WTC11 (cell line): ENCODE measurements at regions not wholly inside any gene's neighbourhood (a gene's known extent, or its start where the extent isn't known, plus 50 kb on each side); places are given as distances from the start of the nearest gene placed in this dataset.

Source experiments
- ATAC-seq: fragments of 200-7000 bp; cut with Tn5 transposase; 2 replicates; pipeline ENCODE4 v1.10.0; 2021; ENCODE audit warnings: mild to moderate bottlenecking, moderate library complexity
- CTCF ChIA-PET: fragments of 300-600 bp; sonication (Branson Sonifier 250); formaldehyde crosslinking; loops from one replicate; lab custom pipeline; 2021; ENCODE audit warnings: antibody characterized with exemption; lab: Charles Lee
- POLR2A ChIA-PET: fragments of 350-600 bp; sonication (Branson Sonifier 250); formaldehyde crosslinking; loops from one replicate; lab custom pipeline; 2021; ENCODE audit warnings: antibody characterized with exemption; lab: Charles Lee
- DNase-seq: peaks from one replicate; pipeline ENCODE4 v3.0.0; 2021; ENCODE audit warnings: low spot score
- H3K27ac Mint-ChIP-seq: 2 replicates; pipeline ENCODE4 v1.8.0; 2021; ENCODE audit warnings: mixed read lengths
- H3K27me3 Mint-ChIP-seq: 2 replicates; pipeline ENCODE4 v1.8.0; 2021; ENCODE audit warnings: low read depth, mild to moderate bottlenecking, moderate library complexity, mixed read lengths
- H3K36me3 Mint-ChIP-seq: 2 replicates; pipeline ENCODE4 v1.8.0; 2021; ENCODE audit warnings: mixed read lengths
- H3K4me1 Mint-ChIP-seq: 2 replicates; pipeline ENCODE4 v1.8.0; 2022; ENCODE audit warnings: mixed read lengths
- H3K4me3 Mint-ChIP-seq: 2 replicates; pipeline ENCODE4 v1.8.0; 2021; ENCODE audit warnings: mild to moderate bottlenecking, moderate library complexity, mixed read lengths
- H3K9me3 Mint-ChIP-seq: 2 replicates; pipeline ENCODE4 v1.8.0; 2021; ENCODE audit warnings: mixed read lengths
- CBFB ChIP-seq: sonication (generic); formaldehyde crosslinking; IDR thresholded peaks from 2 replicates; pipeline ENCODE4 v1.8.1; 2022; ENCODE audit warnings: mild to moderate bottlenecking, low read depth, missing genetic modification reagents
- CREM ChIP-seq: sonication (generic); formaldehyde crosslinking; IDR thresholded peaks from 2 replicates; pipeline ENCODE4 v1.8.1; 2022; ENCODE audit warnings: mild to moderate bottlenecking, missing genetic modification reagents, moderate library complexity
- EMX1 ChIP-seq: fragments of 250-450 bp; sonication (Bioruptor Pico); IDR thresholded peaks from 2 replicates; pipeline ENCODE4 v1.8.0; 2021; ENCODE audit warnings: mild to moderate bottlenecking
- ETV6 ChIP-seq: sonication (generic); formaldehyde crosslinking; IDR thresholded peaks from 2 replicates; pipeline ENCODE4 v1.8.1; 2022; ENCODE audit warnings: mild to moderate bottlenecking, missing genetic modification reagents
- FOXP1 ChIP-seq: sonication (generic); formaldehyde crosslinking; IDR thresholded peaks from 2 replicates; pipeline ENCODE4 v1.8.0; 2022; ENCODE audit warnings: missing genetic modification reagents, mild to moderate bottlenecking, moderate library complexity, borderline replicate concordance
- GRHL2 ChIP-seq: fragments of 250-450 bp; sonication (Bioruptor Pico); IDR thresholded peaks from 2 replicates; pipeline ENCODE4 v1.8.0; 2022; ENCODE audit warnings: mild to moderate bottlenecking, moderate library complexity; ENCODE audit not compliant: insufficient replicate concordance, severe bottlenecking
- HMGA2 ChIP-seq: fragments of 250-450 bp; sonication (Bioruptor Pico); IDR thresholded peaks from 2 replicates; pipeline ENCODE4 v1.4.0; 2021; ENCODE audit warnings: mild to moderate bottlenecking, moderate library complexity
- NR1H2 ChIP-seq: sonication (generic); formaldehyde crosslinking; IDR thresholded peaks from 2 replicates; pipeline ENCODE4 v1.9.0; 2021; ENCODE audit warnings: mild to moderate bottlenecking, moderate library complexity, missing genetic modification reagents
- OVOL2 ChIP-seq: fragments of 250-450 bp; sonication (Bioruptor Pico); IDR thresholded peaks from 2 replicates; pipeline ENCODE4 v1.9.0; 2021; ENCODE audit warnings: mild to moderate bottlenecking, borderline replicate concordance
- ZNF396 ChIP-seq: fragments of 250-450 bp; sonication (Bioruptor Pico); IDR thresholded peaks from 2 replicates; pipeline ENCODE4 v1.8.0; 2021; ENCODE audit warnings: mild to moderate bottlenecking, moderate library complexity, borderline replicate concordance
- TF ChIP-seq, protein P1 (sequence below): sonication (generic); formaldehyde crosslinking; IDR thresholded peaks from 2 replicates; pipeline ENCODE4 v1.8.1; 2023; ENCODE audit warnings: mild to moderate bottlenecking, missing genetic modification reagents, borderline replicate concordance
- TF ChIP-seq, protein P2 (sequence below): sonication (generic); formaldehyde crosslinking; IDR thresholded peaks from 2 replicates; pipeline ENCODE4 v1.8.1; 2023; ENCODE audit warnings: mild to moderate bottlenecking, missing genetic modification reagents
- TF ChIP-seq, protein P3 (sequence below): sonication (generic); formaldehyde crosslinking; IDR thresholded peaks from 2 replicates; pipeline ENCODE4 v1.8.0; 2023; ENCODE audit warnings: missing genetic modification reagents, mild to moderate bottlenecking, borderline replicate concordance
- TF ChIP-seq, protein P4 (sequence below): sonication (generic); formaldehyde crosslinking; IDR thresholded peaks from 2 replicates; pipeline ENCODE4 v1.8.0; 2022; ENCODE audit warnings: mild to moderate bottlenecking, missing genetic modification reagents
- TF ChIP-seq, protein P5 (sequence below): sonication (generic); formaldehyde crosslinking; IDR thresholded peaks from 2 replicates; pipeline ENCODE4 v1.8.1; 2022; ENCODE audit warnings: mild to moderate bottlenecking, missing genetic modification reagents, moderate library complexity, borderline replicate concordance
- TF ChIP-seq, protein P6 (sequence below): sonication (generic); formaldehyde crosslinking; conservative IDR thresholded peaks from 2 replicates; pipeline ENCODE4 v1.8.1; 2022; ENCODE audit warnings: mild to moderate bottlenecking, missing genetic modification reagents
- TF ChIP-seq, protein P7 (sequence below): fragments of 250-450 bp; sonication (Bioruptor Pico); IDR thresholded peaks from 2 replicates; pipeline ENCODE4 v1.9.0; 2021; ENCODE audit warnings: mild to moderate bottlenecking, borderline replicate concordance

DNA sequence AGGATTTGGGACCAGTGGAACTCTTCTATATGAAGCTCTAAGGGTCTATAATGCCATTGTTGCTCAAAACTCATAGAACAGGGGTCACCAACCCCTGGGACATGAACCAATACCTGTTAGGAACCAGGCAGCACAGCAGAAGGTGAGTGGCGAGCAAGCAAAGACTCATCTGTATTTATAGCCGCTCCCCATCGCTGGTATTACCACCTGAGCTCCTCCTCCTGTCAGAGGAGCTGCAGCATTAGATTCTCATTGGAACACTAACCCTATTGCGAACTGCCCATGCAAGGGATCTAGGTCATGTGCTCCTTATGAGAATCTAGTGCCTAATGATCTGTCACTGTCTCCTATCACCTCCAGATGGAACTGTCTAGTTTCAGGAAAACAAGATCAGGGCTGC is 237.5 kb downstream of the C6orf118 start:
- no peak for ATAC-seq
- H3K4me1 Mint-ChIP-seq: no peaks in the 10 kb centered on the region
- no peaks in the 10 kb centered on the region for H3K27me3 Mint-ChIP-seq
- H3K4me3 Mint-ChIP-seq: no peak overlapping the region
- no peaks in the 10 kb centered on the region for H3K36me3 Mint-ChIP-seq
- no peak for TF ChIP-seq OVOL2 (CRISPR knock-in tag)
- no peak for TF ChIP-seq GRHL2 (CRISPR knock-in tag)
- no peak for TF ChIP-seq FOXP1 (CRISPR knock-in tag)
- TF ChIP-seq CREM (CRISPR knock-in tag): no peak
- TF ChIP-seq, protein P1, sequence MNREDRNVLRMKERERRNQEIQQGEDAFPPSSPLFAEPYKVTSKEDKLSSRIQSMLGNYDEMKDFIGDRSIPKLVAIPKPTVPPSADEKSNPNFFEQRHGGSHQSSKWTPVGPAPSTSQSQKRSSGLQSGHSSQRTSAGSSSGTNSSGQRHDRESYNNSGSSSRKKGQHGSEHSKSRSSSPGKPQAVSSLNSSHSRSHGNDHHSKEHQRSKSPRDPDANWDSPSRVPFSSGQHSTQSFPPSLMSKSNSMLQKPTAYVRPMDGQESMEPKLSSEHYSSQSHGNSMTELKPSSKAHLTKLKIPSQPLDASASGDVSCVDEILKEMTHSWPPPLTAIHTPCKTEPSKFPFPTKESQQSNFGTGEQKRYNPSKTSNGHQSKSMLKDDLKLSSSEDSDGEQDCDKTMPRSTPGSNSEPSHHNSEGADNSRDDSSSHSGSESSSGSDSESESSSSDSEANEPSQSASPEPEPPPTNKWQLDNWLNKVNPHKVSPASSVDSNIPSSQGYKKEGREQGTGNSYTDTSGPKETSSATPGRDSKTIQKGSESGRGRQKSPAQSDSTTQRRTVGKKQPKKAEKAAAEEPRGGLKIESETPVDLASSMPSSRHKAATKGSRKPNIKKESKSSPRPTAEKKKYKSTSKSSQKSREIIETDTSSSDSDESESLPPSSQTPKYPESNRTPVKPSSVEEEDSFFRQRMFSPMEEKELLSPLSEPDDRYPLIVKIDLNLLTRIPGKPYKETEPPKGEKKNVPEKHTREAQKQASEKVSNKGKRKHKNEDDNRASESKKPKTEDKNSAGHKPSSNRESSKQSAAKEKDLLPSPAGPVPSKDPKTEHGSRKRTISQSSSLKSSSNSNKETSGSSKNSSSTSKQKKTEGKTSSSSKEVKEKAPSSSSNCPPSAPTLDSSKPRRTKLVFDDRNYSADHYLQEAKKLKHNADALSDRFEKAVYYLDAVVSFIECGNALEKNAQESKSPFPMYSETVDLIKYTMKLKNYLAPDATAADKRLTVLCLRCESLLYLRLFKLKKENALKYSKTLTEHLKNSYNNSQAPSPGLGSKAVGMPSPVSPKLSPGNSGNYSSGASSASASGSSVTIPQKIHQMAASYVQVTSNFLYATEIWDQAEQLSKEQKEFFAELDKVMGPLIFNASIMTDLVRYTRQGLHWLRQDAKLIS (CRISPR knock-in tag): no peak
- no peak for TF ChIP-seq HMGA2 (CRISPR knock-in tag)
- TF ChIP-seq, protein P2, sequence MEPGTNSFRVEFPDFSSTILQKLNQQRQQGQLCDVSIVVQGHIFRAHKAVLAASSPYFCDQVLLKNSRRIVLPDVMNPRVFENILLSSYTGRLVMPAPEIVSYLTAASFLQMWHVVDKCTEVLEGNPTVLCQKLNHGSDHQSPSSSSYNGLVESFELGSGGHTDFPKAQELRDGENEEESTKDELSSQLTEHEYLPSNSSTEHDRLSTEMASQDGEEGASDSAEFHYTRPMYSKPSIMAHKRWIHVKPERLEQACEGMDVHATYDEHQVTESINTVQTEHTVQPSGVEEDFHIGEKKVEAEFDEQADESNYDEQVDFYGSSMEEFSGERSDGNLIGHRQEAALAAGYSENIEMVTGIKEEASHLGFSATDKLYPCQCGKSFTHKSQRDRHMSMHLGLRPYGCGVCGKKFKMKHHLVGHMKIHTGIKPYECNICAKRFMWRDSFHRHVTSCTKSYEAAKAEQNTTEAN (CRISPR knock-in tag): no peak
- ChIA-PET CTCF (no interaction called here), POLR2A (no interaction called here)
- DNase-seq: no peak
- H3K9me3 Mint-ChIP-seq: peaks cover 14% of the 10 kb centered on the region
- H3K27ac Mint-ChIP-seq: no peak overlapping the region

DNA sequence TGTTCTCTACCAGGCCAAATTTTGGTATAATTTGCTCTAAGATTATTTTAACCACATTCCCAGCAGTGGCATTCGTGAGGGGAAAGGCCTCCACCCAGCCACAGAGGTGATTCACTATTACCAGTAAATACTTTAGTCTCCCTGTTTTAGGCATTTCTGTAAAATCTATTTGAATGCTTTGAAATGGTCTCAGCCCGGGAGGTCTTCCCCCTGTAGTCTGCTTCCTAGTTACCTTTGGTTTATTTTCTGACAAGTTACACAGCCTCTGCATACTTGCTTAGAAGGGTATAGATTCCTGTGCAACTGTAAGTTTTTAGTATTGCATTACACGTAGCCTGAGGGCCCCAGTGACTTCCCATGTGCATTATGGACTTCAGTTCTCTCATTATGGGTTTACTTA is 248.7 kb downstream of the C6orf118 start:
- ATAC-seq (no peak), DNase-seq (no peak)
- no peaks in the 10 kb centered on the region for H3K27me3 Mint-ChIP-seq
- POLR2A ChIA-PET: no interaction called here
- H3K4me1 Mint-ChIP-seq: peaks cover 14% of the 10 kb centered on the region
- H3K36me3 Mint-ChIP-seq: peaks cover 6% of the 10 kb centered on the region; the same call in 1 of the 2 replicates
- peaks cover 25% of the 10 kb centered on the region for H3K9me3 Mint-ChIP-seq
- H3K27ac Mint-ChIP-seq: no peak overlapping the region
- CTCF ChIA-PET: no interaction called here
- no peak overlapping the region for H3K4me3 Mint-ChIP-seq
- TF ChIP-seq CBFB (CRISPR knock-in tag) (no peak), ETV6 (CRISPR knock-in tag) (no peak), NR1H2 (no peak), EMX1 (no peak), OVOL2 (CRISPR knock-in tag) (no peak), ZNF396 (CRISPR knock-in tag) (no peak)
- TF ChIP-seq, protein P3, sequence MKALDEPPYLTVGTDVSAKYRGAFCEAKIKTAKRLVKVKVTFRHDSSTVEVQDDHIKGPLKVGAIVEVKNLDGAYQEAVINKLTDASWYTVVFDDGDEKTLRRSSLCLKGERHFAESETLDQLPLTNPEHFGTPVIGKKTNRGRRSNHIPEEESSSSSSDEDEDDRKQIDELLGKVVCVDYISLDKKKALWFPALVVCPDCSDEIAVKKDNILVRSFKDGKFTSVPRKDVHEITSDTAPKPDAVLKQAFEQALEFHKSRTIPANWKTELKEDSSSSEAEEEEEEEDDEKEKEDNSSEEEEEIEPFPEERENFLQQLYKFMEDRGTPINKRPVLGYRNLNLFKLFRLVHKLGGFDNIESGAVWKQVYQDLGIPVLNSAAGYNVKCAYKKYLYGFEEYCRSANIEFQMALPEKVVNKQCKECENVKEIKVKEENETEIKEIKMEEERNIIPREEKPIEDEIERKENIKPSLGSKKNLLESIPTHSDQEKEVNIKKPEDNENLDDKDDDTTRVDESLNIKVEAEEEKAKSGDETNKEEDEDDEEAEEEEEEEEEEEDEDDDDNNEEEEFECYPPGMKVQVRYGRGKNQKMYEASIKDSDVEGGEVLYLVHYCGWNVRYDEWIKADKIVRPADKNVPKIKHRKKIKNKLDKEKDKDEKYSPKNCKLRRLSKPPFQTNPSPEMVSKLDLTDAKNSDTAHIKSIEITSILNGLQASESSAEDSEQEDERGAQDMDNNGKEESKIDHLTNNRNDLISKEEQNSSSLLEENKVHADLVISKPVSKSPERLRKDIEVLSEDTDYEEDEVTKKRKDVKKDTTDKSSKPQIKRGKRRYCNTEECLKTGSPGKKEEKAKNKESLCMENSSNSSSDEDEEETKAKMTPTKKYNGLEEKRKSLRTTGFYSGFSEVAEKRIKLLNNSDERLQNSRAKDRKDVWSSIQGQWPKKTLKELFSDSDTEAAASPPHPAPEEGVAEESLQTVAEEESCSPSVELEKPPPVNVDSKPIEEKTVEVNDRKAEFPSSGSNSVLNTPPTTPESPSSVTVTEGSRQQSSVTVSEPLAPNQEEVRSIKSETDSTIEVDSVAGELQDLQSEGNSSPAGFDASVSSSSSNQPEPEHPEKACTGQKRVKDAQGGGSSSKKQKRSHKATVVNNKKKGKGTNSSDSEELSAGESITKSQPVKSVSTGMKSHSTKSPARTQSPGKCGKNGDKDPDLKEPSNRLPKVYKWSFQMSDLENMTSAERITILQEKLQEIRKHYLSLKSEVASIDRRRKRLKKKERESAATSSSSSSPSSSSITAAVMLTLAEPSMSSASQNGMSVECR (CRISPR knock-in tag): no peak
- TF ChIP-seq, protein P4, sequence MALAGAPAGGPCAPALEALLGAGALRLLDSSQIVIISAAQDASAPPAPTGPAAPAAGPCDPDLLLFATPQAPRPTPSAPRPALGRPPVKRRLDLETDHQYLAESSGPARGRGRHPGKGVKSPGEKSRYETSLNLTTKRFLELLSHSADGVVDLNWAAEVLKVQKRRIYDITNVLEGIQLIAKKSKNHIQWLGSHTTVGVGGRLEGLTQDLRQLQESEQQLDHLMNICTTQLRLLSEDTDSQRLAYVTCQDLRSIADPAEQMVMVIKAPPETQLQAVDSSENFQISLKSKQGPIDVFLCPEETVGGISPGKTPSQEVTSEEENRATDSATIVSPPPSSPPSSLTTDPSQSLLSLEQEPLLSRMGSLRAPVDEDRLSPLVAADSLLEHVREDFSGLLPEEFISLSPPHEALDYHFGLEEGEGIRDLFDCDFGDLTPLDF: no peak
- TF ChIP-seq, protein P5, sequence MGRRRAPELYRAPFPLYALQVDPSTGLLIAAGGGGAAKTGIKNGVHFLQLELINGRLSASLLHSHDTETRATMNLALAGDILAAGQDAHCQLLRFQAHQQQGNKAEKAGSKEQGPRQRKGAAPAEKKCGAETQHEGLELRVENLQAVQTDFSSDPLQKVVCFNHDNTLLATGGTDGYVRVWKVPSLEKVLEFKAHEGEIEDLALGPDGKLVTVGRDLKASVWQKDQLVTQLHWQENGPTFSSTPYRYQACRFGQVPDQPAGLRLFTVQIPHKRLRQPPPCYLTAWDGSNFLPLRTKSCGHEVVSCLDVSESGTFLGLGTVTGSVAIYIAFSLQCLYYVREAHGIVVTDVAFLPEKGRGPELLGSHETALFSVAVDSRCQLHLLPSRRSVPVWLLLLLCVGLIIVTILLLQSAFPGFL (CRISPR knock-in tag): no peak
- TF ChIP-seq, protein P6, sequence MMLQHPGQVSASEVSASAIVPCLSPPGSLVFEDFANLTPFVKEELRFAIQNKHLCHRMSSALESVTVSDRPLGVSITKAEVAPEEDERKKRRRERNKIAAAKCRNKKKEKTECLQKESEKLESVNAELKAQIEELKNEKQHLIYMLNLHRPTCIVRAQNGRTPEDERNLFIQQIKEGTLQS (CRISPR knock-in tag): no peak
- TF ChIP-seq, protein P7, sequence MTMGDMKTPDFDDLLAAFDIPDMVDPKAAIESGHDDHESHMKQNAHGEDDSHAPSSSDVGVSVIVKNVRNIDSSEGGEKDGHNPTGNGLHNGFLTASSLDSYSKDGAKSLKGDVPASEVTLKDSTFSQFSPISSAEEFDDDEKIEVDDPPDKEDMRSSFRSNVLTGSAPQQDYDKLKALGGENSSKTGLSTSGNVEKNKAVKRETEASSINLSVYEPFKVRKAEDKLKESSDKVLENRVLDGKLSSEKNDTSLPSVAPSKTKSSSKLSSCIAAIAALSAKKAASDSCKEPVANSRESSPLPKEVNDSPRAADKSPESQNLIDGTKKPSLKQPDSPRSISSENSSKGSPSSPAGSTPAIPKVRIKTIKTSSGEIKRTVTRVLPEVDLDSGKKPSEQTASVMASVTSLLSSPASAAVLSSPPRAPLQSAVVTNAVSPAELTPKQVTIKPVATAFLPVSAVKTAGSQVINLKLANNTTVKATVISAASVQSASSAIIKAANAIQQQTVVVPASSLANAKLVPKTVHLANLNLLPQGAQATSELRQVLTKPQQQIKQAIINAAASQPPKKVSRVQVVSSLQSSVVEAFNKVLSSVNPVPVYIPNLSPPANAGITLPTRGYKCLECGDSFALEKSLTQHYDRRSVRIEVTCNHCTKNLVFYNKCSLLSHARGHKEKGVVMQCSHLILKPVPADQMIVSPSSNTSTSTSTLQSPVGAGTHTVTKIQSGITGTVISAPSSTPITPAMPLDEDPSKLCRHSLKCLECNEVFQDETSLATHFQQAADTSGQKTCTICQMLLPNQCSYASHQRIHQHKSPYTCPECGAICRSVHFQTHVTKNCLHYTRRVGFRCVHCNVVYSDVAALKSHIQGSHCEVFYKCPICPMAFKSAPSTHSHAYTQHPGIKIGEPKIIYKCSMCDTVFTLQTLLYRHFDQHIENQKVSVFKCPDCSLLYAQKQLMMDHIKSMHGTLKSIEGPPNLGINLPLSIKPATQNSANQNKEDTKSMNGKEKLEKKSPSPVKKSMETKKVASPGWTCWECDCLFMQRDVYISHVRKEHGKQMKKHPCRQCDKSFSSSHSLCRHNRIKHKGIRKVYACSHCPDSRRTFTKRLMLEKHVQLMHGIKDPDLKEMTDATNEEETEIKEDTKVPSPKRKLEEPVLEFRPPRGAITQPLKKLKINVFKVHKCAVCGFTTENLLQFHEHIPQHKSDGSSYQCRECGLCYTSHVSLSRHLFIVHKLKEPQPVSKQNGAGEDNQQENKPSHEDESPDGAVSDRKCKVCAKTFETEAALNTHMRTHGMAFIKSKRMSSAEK: no peak
